ENCODE measurements at regions not wholly inside any gene's neighbourhood (a gene's known extent, or its start where the extent isn't known, plus 50 kb on each side); places are given as distances from the start of the nearest gene placed in this dataset.

DNA sequence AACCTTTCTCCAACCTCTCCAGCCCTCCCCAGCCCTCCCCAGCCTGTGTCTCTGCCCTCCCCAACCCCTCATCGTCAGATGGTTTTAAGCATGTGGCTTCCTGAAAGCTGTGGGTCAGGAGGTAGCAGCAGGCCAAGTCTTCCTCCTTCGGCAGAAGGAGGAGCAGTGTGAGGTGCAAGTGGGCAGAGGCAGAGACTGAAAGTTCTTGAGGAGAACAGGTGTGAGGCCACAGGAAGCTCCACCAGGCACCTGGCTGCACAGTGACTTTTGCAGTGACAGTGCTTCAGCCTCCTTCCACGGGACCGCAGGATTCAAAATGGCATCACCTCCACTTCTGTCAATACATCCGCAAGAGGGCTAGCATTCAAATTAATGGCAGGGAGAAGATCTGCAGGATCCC is 203.9 kb upstream of the LEF1 start:
- Histone ChIP-seq H3K27ac (no peak overlapping the region), H3K36me3 (no peaks in the 10 kb centered on the region)
- no peak for TF ChIP-seq POLR2A (IDR thresholded peaks at IDR 0.05)
- TF ChIP-seq, protein P1, sequence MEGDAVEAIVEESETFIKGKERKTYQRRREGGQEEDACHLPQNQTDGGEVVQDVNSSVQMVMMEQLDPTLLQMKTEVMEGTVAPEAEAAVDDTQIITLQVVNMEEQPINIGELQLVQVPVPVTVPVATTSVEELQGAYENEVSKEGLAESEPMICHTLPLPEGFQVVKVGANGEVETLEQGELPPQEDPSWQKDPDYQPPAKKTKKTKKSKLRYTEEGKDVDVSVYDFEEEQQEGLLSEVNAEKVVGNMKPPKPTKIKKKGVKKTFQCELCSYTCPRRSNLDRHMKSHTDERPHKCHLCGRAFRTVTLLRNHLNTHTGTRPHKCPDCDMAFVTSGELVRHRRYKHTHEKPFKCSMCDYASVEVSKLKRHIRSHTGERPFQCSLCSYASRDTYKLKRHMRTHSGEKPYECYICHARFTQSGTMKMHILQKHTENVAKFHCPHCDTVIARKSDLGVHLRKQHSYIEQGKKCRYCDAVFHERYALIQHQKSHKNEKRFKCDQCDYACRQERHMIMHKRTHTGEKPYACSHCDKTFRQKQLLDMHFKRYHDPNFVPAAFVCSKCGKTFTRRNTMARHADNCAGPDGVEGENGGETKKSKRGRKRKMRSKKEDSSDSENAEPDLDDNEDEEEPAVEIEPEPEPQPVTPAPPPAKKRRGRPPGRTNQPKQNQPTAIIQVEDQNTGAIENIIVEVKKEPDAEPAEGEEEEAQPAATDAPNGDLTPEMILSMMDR (IDR thresholded peaks at IDR 0.05) = no peak

DNA sequence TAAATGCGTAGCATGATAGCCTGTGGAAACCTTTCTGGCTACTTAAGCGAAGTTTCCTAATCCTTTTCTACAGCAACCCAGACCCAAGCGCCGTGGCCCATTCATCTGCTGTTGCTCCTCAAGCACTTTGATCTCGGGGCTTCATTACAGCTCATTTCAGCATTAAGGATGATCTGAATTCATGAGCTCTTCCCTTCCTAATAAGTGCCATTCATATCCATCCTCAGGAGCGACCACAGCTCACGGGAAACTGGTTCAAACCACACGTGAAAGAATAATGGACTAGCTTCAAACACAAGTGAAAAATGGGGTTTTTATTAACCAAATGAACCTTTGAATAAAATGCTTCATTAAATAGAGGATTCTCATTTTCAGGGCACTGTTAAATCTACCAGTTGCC is 202.6 kb upstream of the LEF1 start:
- Histone ChIP-seq H3K27ac (no peak overlapping the region), H3K36me3 (no peaks in the 10 kb centered on the region), H3K4me1 (no peaks in the 10 kb centered on the region), H3K9me3 (no peaks in the 10 kb centered on the region), H3K27me3 (no peaks in the 10 kb centered on the region), H3K4me3 (no peak overlapping the region)
- no peak for DNase-seq
- no peak for TF ChIP-seq POLR2A (IDR thresholded peaks at IDR 0.05)

More for the DNA sequence above, 203.9 kb upstream of the LEF1 start:
- H3K9me3 ChIP-seq = no peaks in the 10 kb centered on the region
- no peak overlapping the region for H3K4me3 ChIP-seq
- H3K27me3 ChIP-seq = no peaks in the 10 kb centered on the region
- H3K4me1 ChIP-seq = no peaks in the 10 kb centered on the region
- DNase-seq = peak in 1 of 3 donors; percentile 53

DNA sequence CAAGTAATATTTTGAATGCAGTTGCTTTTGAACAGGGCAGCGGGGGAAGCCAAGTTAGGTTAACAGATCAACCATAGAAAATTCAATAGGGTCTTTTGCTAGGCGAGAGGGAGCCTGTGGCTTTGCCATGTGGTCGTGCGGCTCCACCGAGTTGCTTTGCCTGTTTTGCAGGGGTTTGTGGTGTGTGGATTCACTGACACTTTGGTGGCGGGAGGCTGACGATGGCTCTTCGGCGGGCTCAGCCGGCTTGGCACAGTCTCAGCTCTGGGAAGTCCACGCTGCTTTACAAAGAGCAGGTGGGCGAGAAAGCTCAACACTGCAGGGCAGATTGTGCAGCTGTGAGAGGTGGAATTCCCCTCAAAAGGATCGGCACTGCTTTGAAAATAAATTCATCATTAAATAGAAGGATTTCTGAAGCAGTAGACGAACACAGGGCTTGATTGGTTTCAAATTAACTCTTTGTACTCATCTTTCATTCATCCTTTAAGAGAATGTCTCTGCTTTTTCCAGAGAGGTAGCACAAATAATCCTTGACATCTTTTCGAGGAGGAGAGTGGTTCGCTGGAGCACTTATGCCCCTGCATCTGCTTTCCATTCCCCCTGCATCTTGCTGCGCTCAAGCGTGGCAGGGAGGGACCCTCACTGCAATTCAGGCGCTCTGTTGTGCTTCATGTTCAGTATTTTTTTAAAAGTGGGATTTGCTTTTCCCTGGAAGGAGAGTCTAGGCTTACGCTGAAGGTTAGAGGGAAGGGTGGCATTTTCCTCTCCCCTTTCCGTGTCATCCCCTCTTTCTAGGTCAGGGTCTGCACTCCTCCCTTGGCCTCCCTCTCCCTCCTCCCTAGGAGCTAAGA is 201.8 kb upstream of the LEF1 start:
- H3K36me3 ChIP-seq = no peaks in the 10 kb centered on the region
- H3K27ac ChIP-seq = no peak overlapping the region
- no peaks in the 10 kb centered on the region for H3K9me3 ChIP-seq
- H3K4me1 ChIP-seq = no peaks in the 10 kb centered on the region
- TF ChIP-seq, protein P1 (IDR thresholded peaks at IDR 0.05) = no peak
- no peak for TF ChIP-seq POLR2A (IDR thresholded peaks at IDR 0.05)
- H3K27me3 ChIP-seq = no peaks in the 10 kb centered on the region
- DNase-seq = no peak
- H3K4me3 ChIP-seq = no peak overlapping the region

DNA sequence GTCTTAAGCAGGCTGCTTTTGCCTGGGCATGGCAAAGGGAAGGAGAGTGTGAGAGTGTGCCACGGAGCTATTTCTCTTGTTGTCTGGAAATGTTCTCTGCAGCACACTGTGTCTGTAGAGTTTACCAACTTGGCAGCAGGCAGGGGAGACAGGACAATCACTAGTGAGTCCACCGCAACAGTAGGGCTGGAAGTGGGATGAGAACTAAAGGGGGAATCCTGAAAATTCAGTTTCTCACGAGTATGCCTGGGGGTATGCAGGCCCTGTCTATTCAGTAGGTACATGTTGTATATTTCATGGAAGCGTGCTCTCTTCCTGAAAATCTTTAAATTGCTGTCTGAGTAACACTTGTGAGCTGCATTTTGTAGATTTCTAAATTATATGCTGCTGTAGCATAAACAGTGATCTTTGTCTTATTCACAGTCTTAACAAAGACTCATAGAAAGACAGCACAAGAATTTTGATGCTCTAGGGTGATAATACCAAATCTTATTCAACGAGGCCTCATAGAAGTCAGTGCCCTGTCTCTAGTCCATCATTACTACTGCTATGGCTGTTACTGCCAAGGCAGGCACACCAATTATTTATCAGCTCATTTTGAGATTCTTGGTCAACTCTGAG is 200.4 kb upstream of the LEF1 start:
- H3K9me3 ChIP-seq = no peaks in the 10 kb centered on the region
- TF ChIP-seq, protein P1 (IDR thresholded peaks at IDR 0.05) = no peak
- TF ChIP-seq POLR2A (IDR thresholded peaks at IDR 0.05) = no peak
- no peak for DNase-seq
- no peaks in the 10 kb centered on the region for H3K27me3 ChIP-seq
- no peak overlapping the region for H3K4me3 ChIP-seq
- no peaks in the 10 kb centered on the region for H3K4me1 ChIP-seq
- no peaks in the 10 kb centered on the region for H3K36me3 ChIP-seq
- no peak overlapping the region for H3K27ac ChIP-seq

DNA sequence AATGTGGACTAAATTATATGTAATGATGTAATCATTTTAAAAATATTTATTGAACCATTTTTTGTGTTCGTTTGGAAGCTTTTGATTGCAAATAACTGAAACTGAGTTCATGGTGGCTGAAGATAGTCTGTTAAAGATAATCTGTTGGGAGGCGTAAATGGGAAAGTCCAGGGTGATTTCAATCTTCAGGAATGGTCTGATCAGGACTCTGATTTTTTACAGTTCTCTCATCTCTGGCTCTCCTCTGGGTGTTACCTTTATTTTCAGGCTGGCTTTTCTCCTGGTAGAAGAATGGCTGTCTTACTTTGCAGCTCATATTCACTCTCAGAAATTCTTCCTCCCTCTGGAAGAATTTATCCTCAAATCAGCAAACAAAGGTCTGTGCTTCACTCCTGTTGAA is 199.0 kb upstream of the LEF1 start:
- H3K36me3 ChIP-seq = no peaks in the 10 kb centered on the region
- H3K9me3 ChIP-seq = no peaks in the 10 kb centered on the region
- no peak overlapping the region for H3K4me3 ChIP-seq
- TF ChIP-seq, protein P1 (IDR thresholded peaks at IDR 0.05) = no peak
- TF ChIP-seq POLR2A (IDR thresholded peaks at IDR 0.05) = no peak
- H3K4me1 ChIP-seq = no peaks in the 10 kb centered on the region
- no peaks in the 10 kb centered on the region for H3K27me3 ChIP-seq
- DNase-seq = no peak
- H3K27ac ChIP-seq = no peak overlapping the region

DNA sequence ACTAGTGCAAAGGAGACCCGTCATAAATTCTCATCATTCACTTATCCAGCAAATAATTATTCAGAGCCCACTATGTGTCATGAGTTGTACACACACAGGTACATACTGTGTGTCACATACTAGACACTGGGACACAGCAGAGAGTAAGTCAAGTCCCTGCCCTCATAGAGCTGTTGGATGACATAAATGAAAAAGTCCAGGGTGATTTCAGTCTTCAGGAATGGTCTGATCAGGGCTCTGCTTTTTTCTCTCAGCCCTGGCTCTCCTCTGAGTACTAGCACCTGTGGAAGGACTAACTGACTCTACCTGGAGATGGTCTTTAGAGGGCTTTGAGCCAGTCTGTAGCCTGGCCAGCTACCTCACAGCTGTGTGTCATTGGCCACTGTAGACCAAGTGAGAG is 198.0 kb upstream of the LEF1 start:
- TF ChIP-seq, protein P1 (IDR thresholded peaks at IDR 0.05) = no peak
- no peak for TF ChIP-seq POLR2A (IDR thresholded peaks at IDR 0.05)
- no peak overlapping the region for H3K4me3 ChIP-seq
- H3K36me3 ChIP-seq = no peaks in the 10 kb centered on the region
- H3K27me3 ChIP-seq = no peaks in the 10 kb centered on the region
- DNase-seq = no peak
- H3K9me3 ChIP-seq = no peaks in the 10 kb centered on the region
- H3K27ac ChIP-seq = no peak overlapping the region
- H3K4me1 ChIP-seq = no peaks in the 10 kb centered on the region
